Neural crest cell (in vitro differentiated cells): ENCODE measurements at regions not wholly inside any gene's neighbourhood (a gene's known extent, or its start where the extent isn't known, plus 50 kb on each side); places are given as distances from the start of the nearest gene placed in this dataset.

Source experiments
- DNase-seq: peaks from one replicate; pipeline ENCODE4 v3.0.0; 2021; ENCODE audit warnings: low read depth, mixed read lengths, low spot score
- H3K27ac Mint-ChIP-seq: one replicate; pipeline ENCODE4 v1.8.0; 2021; ENCODE audit warnings: mild to moderate bottlenecking, mixed read lengths; ENCODE audit not compliant: unreplicated experiment
- H3K27me3 Mint-ChIP-seq: 2 replicates; pipeline ENCODE4 v1.8.0; 2021; ENCODE audit warnings: low read depth, mild to moderate bottlenecking, mixed read lengths
- H3K36me3 Mint-ChIP-seq: 2 replicates; pipeline ENCODE4 v1.8.0; 2021; ENCODE audit warnings: low read depth, mild to moderate bottlenecking, mixed read lengths
- H3K4me1 Mint-ChIP-seq: 2 replicates; pipeline ENCODE4 v1.8.0; 2021; ENCODE audit warnings: mixed read lengths
- H3K4me3 Mint-ChIP-seq: one replicate; pipeline ENCODE4 v1.8.0; 2021; ENCODE audit warnings: mild to moderate bottlenecking, mixed read lengths
- H3K9me3 Mint-ChIP-seq: 2 replicates; pipeline ENCODE4 v1.8.0; 2021; ENCODE audit warnings: mixed read lengths
- CTCF ChIP-seq: fragments of 200-600 bp; sonication (generic); conservative IDR thresholded peaks from 2 replicates; pipeline ENCODE4 v1.5.0; 2021; ENCODE audit warnings: antibody characterized with exemption, mild to moderate bottlenecking

DNA sequence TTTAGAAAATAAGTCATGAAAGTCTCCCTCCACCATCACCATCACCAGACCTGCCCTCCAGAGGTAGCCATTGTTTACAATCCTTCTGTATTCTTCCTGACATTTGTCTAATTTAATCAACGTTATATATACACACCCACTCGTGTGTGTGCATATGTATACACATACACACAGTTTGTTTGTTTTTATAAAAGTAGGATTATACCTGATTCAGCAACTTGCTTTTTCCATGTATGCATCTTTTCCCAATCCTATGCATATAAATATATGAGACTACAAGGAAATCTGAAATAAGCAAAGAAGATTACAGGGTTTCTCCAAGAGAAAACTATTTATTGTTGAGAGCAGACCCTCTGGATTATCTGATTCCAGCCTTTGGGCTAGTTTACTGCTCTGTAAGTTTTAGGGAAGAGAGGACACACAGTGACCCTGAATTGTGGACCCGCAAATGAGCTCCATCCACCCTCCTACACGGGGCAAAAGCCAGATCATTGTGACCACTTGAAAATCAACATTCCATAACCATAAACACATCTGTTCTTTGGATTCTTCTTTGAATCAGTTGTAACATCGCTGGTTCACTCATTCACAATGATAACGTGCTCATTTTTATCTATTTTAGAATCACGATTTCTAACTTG lies 104.3 kb downstream of the CPN2 start:
- H3K27ac Mint-ChIP-seq: no peak overlapping the region
- no peaks in the 10 kb centered on the region for H3K9me3 Mint-ChIP-seq
- TF ChIP-seq CTCF: no peak
- H3K36me3 Mint-ChIP-seq: no peaks in the 10 kb centered on the region
- no peak overlapping the region for H3K4me3 Mint-ChIP-seq
- H3K4me1 Mint-ChIP-seq: peaks cover 39% of the 10 kb centered on the region
- H3K27me3 Mint-ChIP-seq: peaks cover 20% of the 10 kb centered on the region
- DNase-seq: no peak

DNA sequence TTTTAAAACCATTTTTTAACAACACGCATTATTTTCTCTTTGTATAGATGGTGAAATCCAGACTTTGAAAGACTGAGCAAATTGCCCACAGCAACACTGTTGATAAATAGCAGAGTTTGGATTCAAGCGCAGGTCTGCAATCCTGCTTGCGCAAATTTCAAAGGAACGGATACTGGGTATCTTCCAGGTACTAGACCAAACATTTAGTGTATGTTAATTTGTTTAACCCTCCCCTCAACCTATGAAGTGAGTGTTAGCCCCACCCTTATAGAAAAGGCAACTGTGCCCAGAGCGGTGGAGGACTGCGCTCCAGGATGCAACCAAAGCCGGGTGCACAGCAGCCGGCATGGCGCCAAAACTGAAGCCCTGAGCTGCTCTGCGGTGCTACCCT lies 103.8 kb downstream of the CPN2 start:
- TF ChIP-seq CTCF: no peak
- H3K4me1 Mint-ChIP-seq: peaks cover 43% of the 10 kb centered on the region
- H3K36me3 Mint-ChIP-seq: no peaks in the 10 kb centered on the region
- H3K27ac Mint-ChIP-seq: no peak overlapping the region
- H3K4me3 Mint-ChIP-seq: no peak overlapping the region
- peaks cover 20% of the 10 kb centered on the region for H3K27me3 Mint-ChIP-seq
- H3K9me3 Mint-ChIP-seq: no peaks in the 10 kb centered on the region
- DNase-seq: no peak

DNA sequence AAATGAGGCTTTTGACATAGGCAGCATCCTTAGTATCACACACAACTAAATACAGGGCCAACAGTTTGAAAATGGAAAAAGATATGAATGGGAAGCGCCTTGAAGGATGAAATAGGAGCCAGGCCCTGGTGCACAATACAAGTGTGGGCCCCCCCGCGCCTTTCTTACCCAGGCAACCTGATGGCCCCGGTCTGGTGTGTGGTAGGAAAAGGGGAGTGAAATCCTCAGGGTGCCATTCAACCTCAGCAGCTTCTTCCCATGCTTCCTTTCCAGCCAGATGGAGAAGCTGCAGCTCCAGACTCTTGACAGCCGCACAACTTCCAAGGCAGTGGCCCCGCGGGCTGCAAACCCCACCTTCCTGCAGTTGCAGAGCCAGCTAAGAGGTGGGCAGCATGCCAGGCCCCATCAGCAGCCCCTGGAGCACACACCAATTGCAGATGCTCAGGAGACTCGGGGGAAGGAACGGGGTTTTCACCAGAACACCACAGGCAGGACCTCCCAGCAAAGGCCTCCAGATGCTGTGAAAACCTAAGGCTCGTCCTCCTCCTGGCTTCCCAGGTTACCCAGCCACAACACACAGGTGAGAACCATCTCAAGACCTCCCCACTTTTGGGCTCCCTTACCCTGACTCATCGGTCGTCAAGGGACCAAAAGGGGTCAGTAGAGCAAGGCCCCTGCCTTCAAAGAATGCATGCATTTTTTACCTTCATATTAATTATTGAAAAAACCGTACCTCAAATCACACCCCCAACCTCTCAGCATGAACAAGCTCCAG lies 101.6 kb downstream of the CPN2 start:
- Mint-ChIP-seq H3K4me3 (no peak overlapping the region), H3K4me1 (peaks cover 39% of the 10 kb centered on the region), H3K36me3 (no peaks in the 10 kb centered on the region), H3K9me3 (no peaks in the 10 kb centered on the region), H3K27me3 (peaks cover 23% of the 10 kb centered on the region), H3K27ac (peak overlapping the region; percentile 32)
- TF ChIP-seq CTCF: no peak
- DNase-seq: no peak

DNA sequence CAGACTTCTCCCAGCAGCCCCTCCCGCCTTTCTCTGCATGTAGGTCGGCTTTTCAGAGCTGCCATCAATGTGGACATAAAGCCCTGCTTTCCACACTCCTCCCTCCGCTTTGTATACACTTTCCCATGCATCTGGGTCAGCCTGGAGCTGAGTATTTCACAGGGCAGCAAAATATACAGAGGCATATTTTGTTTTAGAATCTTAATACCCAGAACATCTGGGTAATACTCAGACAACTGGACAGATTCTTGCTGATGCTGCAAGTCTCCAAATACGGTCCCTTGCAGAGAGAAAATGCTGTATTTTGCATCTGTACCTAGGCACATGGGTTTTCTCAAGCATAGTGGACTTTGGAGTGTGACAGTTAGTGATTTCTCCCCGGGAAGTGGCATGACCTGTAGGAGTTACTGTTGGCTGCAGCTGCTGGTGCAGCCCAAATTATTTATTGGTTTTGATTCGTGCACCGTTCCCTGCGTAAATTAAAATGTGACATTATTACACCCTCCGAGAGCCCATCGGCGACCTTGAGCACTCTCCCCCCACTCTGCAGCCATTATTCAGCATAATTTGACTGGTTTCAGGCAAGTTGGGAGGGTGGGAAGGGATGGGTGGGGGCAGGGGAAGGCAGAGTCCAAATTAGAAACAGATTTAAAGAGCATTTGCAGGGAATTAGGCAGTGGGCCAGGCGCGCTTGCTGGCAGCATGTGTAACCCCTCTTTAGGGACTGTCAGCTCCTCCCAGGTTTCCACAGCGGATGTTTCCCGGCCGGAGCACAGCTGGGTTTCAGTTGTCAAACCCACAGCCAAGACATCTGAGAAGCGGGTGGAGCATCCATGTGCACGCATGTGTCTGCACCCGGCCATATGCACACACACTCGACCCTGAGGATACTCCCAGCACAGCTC lies 100.8 kb downstream of the CPN2 start:
- H3K36me3 Mint-ChIP-seq: no peaks in the 10 kb centered on the region
- DNase-seq: no peak
- TF ChIP-seq CTCF: no peak
- H3K27ac Mint-ChIP-seq: peak overlapping the region; percentile 72
- peaks cover 43% of the 10 kb centered on the region for H3K4me1 Mint-ChIP-seq
- peaks cover 23% of the 10 kb centered on the region for H3K27me3 Mint-ChIP-seq
- no peaks in the 10 kb centered on the region for H3K9me3 Mint-ChIP-seq
- no peak overlapping the region for H3K4me3 Mint-ChIP-seq

DNA sequence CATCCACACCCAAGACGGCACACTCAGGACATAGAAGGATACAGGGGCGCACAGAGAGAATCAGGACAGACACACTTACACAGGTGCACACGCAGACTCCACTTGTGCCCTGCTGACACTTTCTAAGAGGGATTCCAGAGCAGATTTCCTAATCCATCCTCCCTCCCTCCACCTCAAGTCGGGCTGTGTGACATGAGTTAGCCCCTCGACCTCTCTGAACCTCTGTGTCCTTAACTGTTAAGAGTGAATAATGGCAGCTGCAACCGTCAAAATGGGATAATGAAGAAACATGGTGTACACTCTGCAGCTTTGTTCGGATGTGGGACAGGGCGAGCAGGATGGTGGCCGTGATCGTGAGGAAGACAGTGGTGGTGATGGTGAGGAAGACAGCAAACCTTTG lies 100.1 kb downstream of the CPN2 start:
- peaks cover 47% of the 10 kb centered on the region for H3K4me1 Mint-ChIP-seq
- no peak overlapping the region for H3K4me3 Mint-ChIP-seq
- H3K27me3 Mint-ChIP-seq: peaks cover 23% of the 10 kb centered on the region

More for the DNA sequence above, 100.1 kb downstream of the CPN2 start:
- Mint-ChIP-seq H3K27ac (peak overlapping the region; percentile 72), H3K9me3 (no peaks in the 10 kb centered on the region), H3K36me3 (no peaks in the 10 kb centered on the region)
- no peak for DNase-seq
- TF ChIP-seq CTCF: no peak
